T-helper 2 cell (primary cell): ENCODE measurements at regions not wholly inside any gene's neighbourhood (a gene's known extent, or its start where the extent isn't known, plus 50 kb on each side); places are given as distances from the start of the nearest gene placed in this dataset.
"Not testable (repeated sequence)": the region's sequence is repeated elsewhere in the genome, so short reads cannot be mapped to it uniquely, and the experiment has no call there.

Source experiments
- DNase-seq, 5 experiments: peaks; one replicate each; pipeline versions ENCODE4 v3.0.0 to v3.0.0-alpha.2; 2012 to 2022

- DNase-seq, result no peak
These were observed 131.8 kb downstream of the TES start for GRCh38 chr7:116342125-116342524.

GRCh38 chr7:116347151-116347832, 137.0 kb downstream of the TES start:
- no peak for DNase-seq

- no peak for DNase-seq
These were observed 138.0 kb downstream of the TES start for GRCh38 chr7:116348346-116348745.

- no peak for DNase-seq
These were observed 141.6 kb downstream of the TES start for GRCh38 chr7:116351966-116352365.

- no peak for DNase-seq
These were observed 143.3 kb downstream of the TES start for GRCh38 chr7:116353647-116354046.

- DNase-seq, result no peak
These were observed 143.8 kb downstream of the TES start for GRCh38 chr7:116354171-116354545.

- no peak for DNase-seq
These were observed 144.4 kb downstream of the TES start for GRCh38 chr7:116354546-116355423.

- DNase-seq, result no peak
These were observed 144.1 kb upstream of the CAV2 start for GRCh38 chr7:116355424-116355765.

- no peak for DNase-seq
These were observed 143.1 kb upstream of the CAV2 start for GRCh38 chr7:116356333-116356965.

- no peak for DNase-seq
These were observed 142.6 kb upstream of the CAV2 start for GRCh38 chr7:116356979-116357378.

GRCh38 chr7:116357781-116358670, 141.5 kb upstream of the CAV2 start:
- DNase-seq, result no peak

GRCh38 chr7:116361767-116362166, 137.8 kb upstream of the CAV2 start:
- DNase-seq, result no peak

- no peak for DNase-seq
These were observed 135.7 kb upstream of the CAV2 start for GRCh38 chr7:116363637-116364432.

- no peak for DNase-seq
These were observed 135.1 kb upstream of the CAV2 start for GRCh38 chr7:116364469-116364868.

GRCh38 chr7:116365797-116366196, 133.7 kb upstream of the CAV2 start:
- DNase-seq, result no peak

- no peak for DNase-seq
These were observed 132.2 kb upstream of the CAV2 start for GRCh38 chr7:116367171-116367813.

GRCh38 chr7:116368965-116369364, 130.6 kb upstream of the CAV2 start:
- DNase-seq, result no peak

- not testable (repeated sequence) for DNase-seq
These were observed 128.0 kb upstream of the CAV2 start for GRCh38 chr7:116371536-116371935.

- not testable (repeated sequence) for DNase-seq
These were observed 126.3 kb upstream of the CAV2 start for GRCh38 chr7:116373229-116373628.

- no peak for DNase-seq
These were observed 121.8 kb upstream of the CAV2 start for GRCh38 chr7:116377721-116378120.

GRCh38 chr7:116380025-116380424, 119.5 kb upstream of the CAV2 start:
- no peak for DNase-seq
